ENCODE measurements at regions not wholly inside any gene's neighbourhood (a gene's known extent, or its start where the extent isn't known, plus 50 kb on each side); places are given as distances from the start of the nearest gene placed in this dataset.

DNA sequence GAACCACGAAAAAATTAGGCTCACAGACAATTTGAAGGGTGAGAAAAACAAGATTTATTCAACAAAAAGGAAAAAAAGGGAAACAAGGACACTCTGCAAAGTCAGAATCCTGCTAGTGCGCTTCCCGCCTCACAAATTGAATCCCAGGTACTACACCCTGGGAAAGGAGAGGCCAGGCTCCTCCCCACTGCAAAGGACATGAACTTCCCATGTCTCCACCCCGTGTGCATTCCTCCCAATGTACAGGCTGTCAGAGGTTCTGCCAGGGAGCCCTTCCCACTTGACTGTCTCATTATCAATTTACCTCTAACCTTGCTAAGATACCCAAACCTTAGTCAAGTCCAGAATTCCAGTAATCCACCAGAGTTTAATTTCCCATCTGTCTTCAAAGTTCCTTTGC lies 70.4 kb upstream of the CDK1 start:
- no peaks in the 10 kb centered on the region; the same call in 1 of the 2 replicates for H3K79me2 ChIP-seq (ENCODE audit: low read depth)
- no peaks in the 10 kb centered on the region for H3K9me2 ChIP-seq (ENCODE audit: insufficient read depth)
- H2AFZ ChIP-seq, result no peak overlapping the region
- H3K9me3 ChIP-seq (ENCODE audit: insufficient read depth, low read depth), result no peaks in the 10 kb centered on the region
- no TSS peak for BruUV-seq (replicated peaks)
- no peak for DNase-seq
- H3K36me3 ChIP-seq (ENCODE audit: low read depth), result no peaks in the 10 kb centered on the region
- H3K4me1 ChIP-seq (replicated peaks; ENCODE audit: insufficient read depth), result no peaks in the 10 kb centered on the region
- H3K4me2 ChIP-seq, result no peak overlapping the region
- no peaks in the 10 kb centered on the region for H4K20me1 ChIP-seq (ENCODE audit: insufficient read depth)
- intact Hi-C loops (cut with micrococcal nuclease; ENCODE audit: unreplicated experiment), result no loop called here
- no peaks in the 10 kb centered on the region for H3K27me3 ChIP-seq (ENCODE audit: insufficient read depth, low read depth)
- no peak for TF ChIP-seq EZH2 (IDR thresholded peaks at IDR 0.05; ENCODE audit: low read depth)
- TF ChIP-seq, protein P1, sequence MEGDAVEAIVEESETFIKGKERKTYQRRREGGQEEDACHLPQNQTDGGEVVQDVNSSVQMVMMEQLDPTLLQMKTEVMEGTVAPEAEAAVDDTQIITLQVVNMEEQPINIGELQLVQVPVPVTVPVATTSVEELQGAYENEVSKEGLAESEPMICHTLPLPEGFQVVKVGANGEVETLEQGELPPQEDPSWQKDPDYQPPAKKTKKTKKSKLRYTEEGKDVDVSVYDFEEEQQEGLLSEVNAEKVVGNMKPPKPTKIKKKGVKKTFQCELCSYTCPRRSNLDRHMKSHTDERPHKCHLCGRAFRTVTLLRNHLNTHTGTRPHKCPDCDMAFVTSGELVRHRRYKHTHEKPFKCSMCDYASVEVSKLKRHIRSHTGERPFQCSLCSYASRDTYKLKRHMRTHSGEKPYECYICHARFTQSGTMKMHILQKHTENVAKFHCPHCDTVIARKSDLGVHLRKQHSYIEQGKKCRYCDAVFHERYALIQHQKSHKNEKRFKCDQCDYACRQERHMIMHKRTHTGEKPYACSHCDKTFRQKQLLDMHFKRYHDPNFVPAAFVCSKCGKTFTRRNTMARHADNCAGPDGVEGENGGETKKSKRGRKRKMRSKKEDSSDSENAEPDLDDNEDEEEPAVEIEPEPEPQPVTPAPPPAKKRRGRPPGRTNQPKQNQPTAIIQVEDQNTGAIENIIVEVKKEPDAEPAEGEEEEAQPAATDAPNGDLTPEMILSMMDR (conservative IDR thresholded peaks at IDR 0.05), result no peak
- ChIA-PET CTCF (no interaction called here), POLR2A (ENCODE audit: unreplicated experiment) (no interaction called here)
- H3F3A ChIP-seq (ENCODE audit: insufficient read depth, low read depth), result no peaks in the 10 kb centered on the region
- no peak overlapping the region for H3K4me3 ChIP-seq
- H3K27ac ChIP-seq, result no peak overlapping the region

DNA sequence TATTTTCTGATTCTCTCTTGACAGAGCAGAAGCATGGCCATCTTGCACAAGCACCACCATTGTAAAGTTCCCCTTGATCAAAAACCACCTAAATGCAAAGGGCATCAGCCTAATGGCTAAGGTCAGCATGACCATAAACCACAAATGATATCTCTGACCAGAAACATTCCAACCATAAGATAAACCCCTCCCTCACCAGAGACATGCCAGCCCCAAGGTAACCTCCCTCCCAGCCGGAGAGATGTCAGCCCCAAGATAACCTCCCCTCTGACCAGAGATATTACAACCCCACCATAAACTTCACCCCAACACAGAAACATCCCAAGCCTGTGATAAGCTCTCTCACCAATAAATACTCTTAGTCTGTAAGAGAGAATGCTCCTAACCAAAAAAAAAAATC lies 72.1 kb upstream of the CDK1 start:
- TF ChIP-seq, protein P1 (conservative IDR thresholded peaks at IDR 0.05), result no peak
- TF ChIP-seq EZH2 (IDR thresholded peaks at IDR 0.05; ENCODE audit: low read depth), result no peak
- no peaks in the 10 kb centered on the region for H3K36me3 ChIP-seq (ENCODE audit: low read depth)
- H3K9me3 ChIP-seq (ENCODE audit: insufficient read depth, low read depth), result no peaks in the 10 kb centered on the region
- H3K4me2 ChIP-seq, result no peak overlapping the region
- ChIA-PET CTCF (no interaction called here), POLR2A (ENCODE audit: unreplicated experiment) (no interaction called here)
- no peak for DNase-seq
- H3K79me2 ChIP-seq (ENCODE audit: low read depth), result no peaks in the 10 kb centered on the region
- H3K4me1 ChIP-seq (replicated peaks; ENCODE audit: insufficient read depth), result no peaks in the 10 kb centered on the region
- no peaks in the 10 kb centered on the region for H3F3A ChIP-seq (ENCODE audit: insufficient read depth, low read depth)
- H4K20me1 ChIP-seq (ENCODE audit: insufficient read depth), result no peaks in the 10 kb centered on the region
- intact Hi-C loops (cut with micrococcal nuclease; ENCODE audit: unreplicated experiment), result no loop called here
- H3K27ac ChIP-seq, result no peak overlapping the region
- H2AFZ ChIP-seq, result no peak overlapping the region
- BruUV-seq (replicated peaks), result no TSS peak
- no peaks in the 10 kb centered on the region for H3K27me3 ChIP-seq (ENCODE audit: insufficient read depth, low read depth)
- H3K9me2 ChIP-seq (ENCODE audit: insufficient read depth), result peaks cover 8% of the 10 kb centered on the region; the same call in 1 of the 2 replicates
- no peak overlapping the region for H3K4me3 ChIP-seq

DNA sequence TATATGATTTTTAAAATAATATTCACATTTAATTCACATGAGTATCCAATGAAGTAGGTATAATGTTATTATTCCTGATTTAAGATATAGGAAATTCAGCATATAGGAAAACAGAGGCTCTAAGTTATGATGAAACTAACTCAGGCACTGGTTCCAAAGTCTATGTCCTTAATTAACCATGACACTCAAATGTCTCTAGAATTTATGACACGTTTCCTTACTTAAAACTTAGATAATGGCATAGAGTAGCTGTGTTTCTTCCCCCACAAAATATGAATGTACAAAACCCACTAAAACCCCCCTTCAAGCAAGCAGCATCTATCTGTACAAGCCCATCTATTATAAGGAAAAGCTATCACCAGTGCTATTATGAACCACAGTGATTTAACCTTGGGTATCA lies 72.9 kb upstream of the CDK1 start:
- H3F3A ChIP-seq (ENCODE audit: insufficient read depth, low read depth), result no peaks in the 10 kb centered on the region
- ChIA-PET CTCF (no interaction called here), POLR2A (ENCODE audit: unreplicated experiment) (interaction anchor here (0.6 to 0.7 kb wide), 2 partner anchors 36 to 95 kb away, joined by 3 to 4 read pairs; no protein-coding TSS in a partner anchor)
- H3K4me1 ChIP-seq (replicated peaks; ENCODE audit: insufficient read depth), result no peaks in the 10 kb centered on the region
- H4K20me1 ChIP-seq (ENCODE audit: insufficient read depth), result no peaks in the 10 kb centered on the region
- H3K9me3 ChIP-seq (ENCODE audit: insufficient read depth, low read depth), result no peaks in the 10 kb centered on the region
- peaks cover 8% of the 10 kb centered on the region; the same call in 1 of the 2 replicates for H3K9me2 ChIP-seq (ENCODE audit: insufficient read depth)
- no peaks in the 10 kb centered on the region; the same call in 1 of the 2 replicates for H3K79me2 ChIP-seq (ENCODE audit: low read depth)
- no peaks in the 10 kb centered on the region for H3K36me3 ChIP-seq (ENCODE audit: low read depth)
- no peak for DNase-seq
- no peak overlapping the region for H3K27ac ChIP-seq
- TF ChIP-seq EZH2 (IDR thresholded peaks at IDR 0.05; ENCODE audit: low read depth), result no peak
- TF ChIP-seq, protein P1 (conservative IDR thresholded peaks at IDR 0.05), result no peak
- H3K4me3 ChIP-seq, result no peak overlapping the region
- H3K4me2 ChIP-seq, result no peak overlapping the region
- no TSS peak for BruUV-seq (replicated peaks)
- no peaks in the 10 kb centered on the region for H3K27me3 ChIP-seq (ENCODE audit: insufficient read depth, low read depth)
- intact Hi-C loops (cut with micrococcal nuclease; ENCODE audit: unreplicated experiment), result no loop called here
- H2AFZ ChIP-seq, result no peak overlapping the region

Data from PC-9 (cell line).